Smooth muscle cell (in vitro differentiated cells): ENCODE measurements at regions not wholly inside any gene's neighbourhood (a gene's known extent, or its start where the extent isn't known, plus 50 kb on each side); places are given as distances from the start of the nearest gene placed in this dataset.

Source experiments
- DNase-seq: peaks from one replicate; lab custom pipeline; 2025; ENCODE audit not compliant: unreplicated experiment; lab: John Stamatoyannopoulos, UW
- H2AFZ ChIP-seq: fragments of 200-600 bp; sonication (generic); 2 replicates; pipeline ENCODE4 v1.6.0; 2016; ENCODE audit warnings: antibody characterized with exemption, low read depth, mild to moderate bottlenecking
- H3F3A ChIP-seq: fragments of 200-600 bp; sonication (generic); 2 replicates; pipeline ENCODE4 v1.6.0; 2017; ENCODE audit warnings: antibody characterized with exemption, low read depth
- H3K27ac ChIP-seq: fragments of 200-600 bp; sonication (generic); 2 replicates; pipeline ENCODE4 v1.5.1; 2016; ENCODE audit warnings: low read depth, mild to moderate bottlenecking
- H3K27me3 ChIP-seq: fragments of 200-600 bp; sonication (generic); 2 replicates; pipeline ENCODE4 v1.6.1; 2016; ENCODE audit warnings: low read depth, mild to moderate bottlenecking
- H3K36me3 ChIP-seq: fragments of 200-600 bp; sonication (generic); 2 replicates; pipeline ENCODE4 v1.5.1; 2016; ENCODE audit warnings: low read depth
- H3K4me1 ChIP-seq: fragments of 200-600 bp; sonication (generic); 2 replicates; pipeline ENCODE4 v1.5.1; 2016; ENCODE audit warnings: low read depth
- H3K4me2 ChIP-seq: fragments of 200-600 bp; sonication (generic); 2 replicates; pipeline ENCODE4 v1.6.0; 2016; ENCODE audit warnings: mild to moderate bottlenecking
- H3K4me3 ChIP-seq: fragments of 200-600 bp; sonication (generic); 2 replicates; pipeline ENCODE4 v1.5.1; 2016; ENCODE audit warnings: mild to moderate bottlenecking
- H3K79me2 ChIP-seq: fragments of 200-600 bp; sonication (generic); 2 replicates; pipeline ENCODE4 v1.6.0; 2016; ENCODE audit warnings: low read depth, mild to moderate bottlenecking
- H3K9ac ChIP-seq: fragments of 200-600 bp; sonication (generic); 2 replicates; pipeline ENCODE4 v1.6.0; 2016; ENCODE audit warnings: low read depth
- H3K9me3 ChIP-seq: fragments of 200-600 bp; sonication (generic); replicated peaks from 2 replicates; pipeline ENCODE4 v1.5.1; 2016; ENCODE audit warnings: low read depth
- H4K20me1 ChIP-seq: fragments of 200-600 bp; sonication (generic); 2 replicates; pipeline ENCODE4 v1.6.0; 2016; ENCODE audit warnings: low read depth
- CTCF ChIP-seq: fragments of 200-600 bp; sonication (generic); IDR thresholded peaks from 2 replicates; pipeline ENCODE4 v1.5.1; 2017; ENCODE audit warnings: borderline replicate concordance, mild to moderate bottlenecking, antibody characterized with exemption; ENCODE audit not compliant: insufficient read depth, poor library complexity, severe bottlenecking
- WGBS: methylation state at CpG from one replicate; pipeline ENCODE4 v1.1.7; 2016; ENCODE audit warnings: low lambda C conversion rate; 5-methylcytosine and 5-hydroxymethylcytosine counted together

- Histone ChIP-seq H4K20me1 (no peaks in the 10 kb centered on the region), H3K9ac (no peak overlapping the region), H3F3A (no peaks in the 10 kb centered on the region), H3K27me3 (peaks cover 30% of the 10 kb centered on the region), H2AFZ (no peak overlapping the region), H3K4me1 (no peaks in the 10 kb centered on the region), H3K79me2 (no peaks in the 10 kb centered on the region), H3K36me3 (no peaks in the 10 kb centered on the region), H3K4me2 (no peak overlapping the region), H3K27ac (no peak overlapping the region), H3K4me3 (no peak overlapping the region), H3K9me3 (no peaks in the 10 kb centered on the region)
- TF ChIP-seq CTCF = no peak
- WGBS = 73% methylated on average over 2 of the region's 2 CpGs
- no peak for DNase-seq
Observed at GRCh38 chr7:25316366-25316765, 88.1 kb upstream of the NPVF start.

DNA sequence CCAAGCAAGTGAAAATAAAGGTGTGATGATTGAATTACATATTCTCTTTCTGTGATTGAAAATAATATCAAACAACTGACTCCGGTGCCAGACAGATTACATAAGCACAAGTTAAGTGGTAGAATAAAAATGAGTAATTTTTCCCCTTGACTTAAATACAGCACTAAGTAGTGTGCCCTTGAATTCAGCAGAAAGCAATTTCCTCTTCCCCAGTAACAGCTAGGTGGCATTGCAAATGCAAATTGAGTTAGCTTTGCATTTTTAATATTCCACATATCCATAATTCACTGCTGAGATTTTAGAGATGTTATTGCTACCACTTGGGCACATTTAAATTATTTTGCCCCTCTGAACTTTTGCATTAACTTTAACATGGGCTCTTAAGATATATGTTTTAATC lies 89.8 kb upstream of the NPVF start:
- Histone ChIP-seq H3K9me3 (no peaks in the 10 kb centered on the region), H3K79me2 (no peaks in the 10 kb centered on the region), H3K36me3 (no peaks in the 10 kb centered on the region), H3K4me1 (no peaks in the 10 kb centered on the region), H3K27me3 (peaks cover 33% of the 10 kb centered on the region), H3F3A (no peaks in the 10 kb centered on the region), H3K4me3 (no peak overlapping the region), H3K27ac (no peak overlapping the region), H2AFZ (no peak overlapping the region), H3K9ac (no peak overlapping the region), H3K4me2 (no peak overlapping the region), H4K20me1 (no peaks in the 10 kb centered on the region)
- DNase-seq = no peak
- TF ChIP-seq CTCF = no peak
- 85% methylated on average over 1 of the region's 1 CpG for WGBS

GRCh38 chr7:25319707-25320106 lies 91.4 kb upstream of the NPVF start:
- WGBS = 91% methylated on average over 1 of the region's 1 CpG
- no peak for TF ChIP-seq CTCF
- H3K4me3 ChIP-seq = no peak overlapping the region
- no peaks in the 10 kb centered on the region for H3K36me3 ChIP-seq
- H4K20me1 ChIP-seq = no peaks in the 10 kb centered on the region
- no peak overlapping the region for H3K9ac ChIP-seq
- peaks cover 50% of the 10 kb centered on the region for H3K27me3 ChIP-seq
- H3K4me2 ChIP-seq = no peak overlapping the region
- no peaks in the 10 kb centered on the region for H3K79me2 ChIP-seq
- H3F3A ChIP-seq = no peaks in the 10 kb centered on the region
- H3K9me3 ChIP-seq = no peaks in the 10 kb centered on the region
- H3K27ac ChIP-seq = no peak overlapping the region
- no peak overlapping the region for H2AFZ ChIP-seq
- no peak for DNase-seq
- no peaks in the 10 kb centered on the region for H3K4me1 ChIP-seq

GRCh38 chr7:25320791-25321190 lies 92.5 kb upstream of the NPVF start:
- DNase-seq = no peak
- Histone ChIP-seq H2AFZ (no peak overlapping the region), H3K36me3 (no peaks in the 10 kb centered on the region), H3K4me1 (no peaks in the 10 kb centered on the region), H3K79me2 (no peaks in the 10 kb centered on the region), H3K4me3 (no peak overlapping the region), H3K27me3 (peaks cover 56% of the 10 kb centered on the region), H3K9me3 (no peaks in the 10 kb centered on the region), H3K4me2 (no peak overlapping the region), H3K9ac (no peak overlapping the region), H3K27ac (no peak overlapping the region), H4K20me1 (no peaks in the 10 kb centered on the region), H3F3A (no peaks in the 10 kb centered on the region)
- WGBS = 88% methylated on average over 2 of the region's 2 CpGs
- TF ChIP-seq CTCF = no peak
